Neuron (in vitro differentiated cells): ENCODE measurements at regions not wholly inside any gene's neighbourhood (a gene's known extent, or its start where the extent isn't known, plus 50 kb on each side); places are given as distances from the start of the nearest gene placed in this dataset.
A peak's percentile ranks its signal among the peaks of the same experiment; 100 is the strongest.
"Not testable (repeated sequence)": the region's sequence is repeated elsewhere in the genome, so short reads cannot be mapped to it uniquely, and the experiment has no call there.

ENCODE experiments used
- H2AFZ ChIP-seq: one replicate; pipeline ENCODE4 v1.6.1; 2013; ENCODE audit warnings: low read depth, mild to moderate bottlenecking, inconsistent platforms, low read length, moderate library complexity
- H3K27me3 ChIP-seq: one replicate; pipeline ENCODE4 v1.6.1; 2013; ENCODE audit warnings: low read length; ENCODE audit not compliant: insufficient read depth
- H3K36me3 ChIP-seq: one replicate; pipeline ENCODE4 v1.6.1; 2013; ENCODE audit warnings: low read length; ENCODE audit not compliant: insufficient read depth
- H3K4me1 ChIP-seq: one replicate; pipeline ENCODE4 v1.6.1; 2013; ENCODE audit warnings: low read length; ENCODE audit not compliant: insufficient read depth
- H3K4me3 ChIP-seq: 2 replicates; pipeline ENCODE4 v1.5.1; 2013; ENCODE audit warnings: mild to moderate bottlenecking, low read length, moderate library complexity
- H3K9me3 ChIP-seq: one replicate; pipeline ENCODE4 v1.6.1; 2013; ENCODE audit warnings: low read length

DNA sequence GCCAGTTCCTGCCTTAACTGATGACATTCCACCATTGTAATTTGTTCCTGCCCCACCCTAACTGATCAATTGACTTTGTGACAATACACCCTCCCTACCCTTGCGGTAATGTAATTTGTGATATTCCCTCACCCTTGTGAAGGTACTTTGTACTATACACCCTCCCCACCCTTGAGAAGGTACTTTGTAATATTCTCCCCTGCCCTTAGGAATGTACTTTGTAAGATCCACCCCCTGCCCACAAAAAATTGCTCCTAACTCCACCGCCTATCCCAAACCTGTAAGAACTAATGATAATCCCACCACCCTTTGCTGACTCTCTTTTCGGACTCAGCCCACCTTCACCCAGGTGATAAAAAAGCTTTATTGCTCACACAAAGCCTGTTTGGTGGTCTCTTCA lies 288.5 kb upstream of the GK2 start:
- not testable (repeated sequence) for H3K4me3 ChIP-seq, H3K9me3 ChIP-seq, H3K4me1 ChIP-seq, H3K36me3 ChIP-seq, H2AFZ ChIP-seq, H3K27me3 ChIP-seq

DNA sequence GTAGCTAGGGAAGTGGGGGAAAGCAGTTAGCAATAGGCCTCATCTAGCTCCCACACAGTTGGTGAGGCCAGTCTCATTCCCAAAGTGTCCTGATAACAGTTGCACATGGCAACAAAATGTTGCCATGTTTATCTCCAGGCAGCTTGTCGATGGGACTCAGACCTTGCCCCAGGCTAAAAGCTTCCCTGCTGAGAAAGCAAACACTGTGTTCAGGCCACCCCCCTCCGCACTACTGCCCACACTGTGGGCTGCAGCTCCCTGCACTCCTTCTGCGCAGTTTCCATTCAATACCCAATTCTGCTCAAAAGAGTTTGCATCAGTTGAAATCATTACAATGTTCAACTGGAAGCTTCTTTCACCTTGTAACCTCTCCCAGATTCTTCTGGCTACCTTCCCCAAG lies 287.8 kb upstream of the GK2 start:
- Histone ChIP-seq H3K36me3 (no peaks in the 10 kb centered on the region), H2AFZ (no peak overlapping the region), H3K27me3 (no peaks in the 10 kb centered on the region), H3K4me1 (no peaks in the 10 kb centered on the region), H3K9me3 (no peaks in the 10 kb centered on the region), H3K4me3 (no peak overlapping the region)

DNA sequence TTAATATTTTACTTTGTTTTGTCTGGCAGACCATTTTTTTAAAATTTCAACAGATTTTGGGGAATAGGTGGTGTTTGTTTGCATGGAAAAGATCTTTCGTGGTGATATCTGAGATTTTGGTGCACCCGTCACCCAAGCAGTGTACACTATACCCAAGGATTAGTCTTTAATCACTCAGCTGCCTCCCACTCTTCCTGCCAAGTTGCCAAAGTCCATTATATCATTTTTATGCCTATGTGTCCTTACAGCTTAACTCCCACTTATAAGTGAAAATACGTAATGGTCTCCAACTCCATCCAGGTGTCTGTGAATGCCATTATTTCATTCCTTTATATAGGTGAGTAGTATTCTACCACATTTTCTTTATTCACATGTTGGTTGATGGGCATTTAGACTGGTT lies 281.7 kb upstream of the GK2 start:
- H3K9me3 ChIP-seq = peaks cover 2% of the 10 kb centered on the region
- H3K27me3 ChIP-seq = no peaks in the 10 kb centered on the region
- H3K4me1 ChIP-seq = no peaks in the 10 kb centered on the region
- no peak overlapping the region for H2AFZ ChIP-seq
- H3K4me3 ChIP-seq = no peak overlapping the region
- H3K36me3 ChIP-seq = no peaks in the 10 kb centered on the region

DNA sequence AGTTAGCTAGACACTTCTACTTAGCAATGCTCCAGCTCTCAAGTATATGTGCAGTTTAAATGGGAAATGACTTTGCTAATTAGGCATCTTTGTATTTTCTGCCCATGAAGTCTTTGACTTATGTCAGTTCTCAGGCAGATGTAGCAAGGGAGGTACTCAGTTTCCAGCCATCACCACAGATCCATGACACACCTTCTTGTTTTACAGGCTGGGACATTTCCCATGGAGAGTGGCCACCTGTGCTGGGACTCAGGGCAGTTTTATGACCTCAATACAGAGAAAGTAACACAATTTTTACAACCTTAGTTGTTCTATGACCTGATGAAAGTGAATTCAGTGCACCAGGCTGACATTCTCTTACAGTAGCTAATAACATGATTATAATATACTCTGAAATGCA lies 280.7 kb upstream of the GK2 start:
- Histone ChIP-seq H2AFZ (no peak overlapping the region), H3K4me1 (no peaks in the 10 kb centered on the region), H3K9me3 (peaks cover 2% of the 10 kb centered on the region), H3K36me3 (no peaks in the 10 kb centered on the region), H3K4me3 (no peak overlapping the region), H3K27me3 (no peaks in the 10 kb centered on the region)

DNA sequence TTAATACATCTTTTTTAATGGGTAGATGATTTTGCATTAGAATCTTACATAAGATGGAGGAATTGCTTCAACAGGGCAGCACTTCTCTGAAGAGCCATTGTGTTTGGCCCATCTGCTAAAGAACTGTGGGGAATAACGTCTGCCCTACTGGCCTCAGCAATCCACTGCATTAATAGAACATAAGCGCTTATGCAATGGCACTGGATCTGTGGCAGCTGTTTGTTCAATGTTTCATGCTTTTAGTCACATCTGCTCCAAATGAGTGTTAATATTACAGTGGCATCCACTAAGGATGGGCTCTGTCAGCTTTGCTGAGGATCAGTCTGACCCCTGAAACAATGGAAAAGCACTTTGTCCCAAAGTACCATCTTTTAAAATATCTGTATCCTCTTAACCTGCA lies 279.0 kb upstream of the GK2 start:
- Histone ChIP-seq H3K9me3 (peaks cover 2% of the 10 kb centered on the region), H2AFZ (no peak overlapping the region), H3K4me3 (no peak overlapping the region), H3K36me3 (no peaks in the 10 kb centered on the region), H3K27me3 (no peaks in the 10 kb centered on the region), H3K4me1 (no peaks in the 10 kb centered on the region)

DNA sequence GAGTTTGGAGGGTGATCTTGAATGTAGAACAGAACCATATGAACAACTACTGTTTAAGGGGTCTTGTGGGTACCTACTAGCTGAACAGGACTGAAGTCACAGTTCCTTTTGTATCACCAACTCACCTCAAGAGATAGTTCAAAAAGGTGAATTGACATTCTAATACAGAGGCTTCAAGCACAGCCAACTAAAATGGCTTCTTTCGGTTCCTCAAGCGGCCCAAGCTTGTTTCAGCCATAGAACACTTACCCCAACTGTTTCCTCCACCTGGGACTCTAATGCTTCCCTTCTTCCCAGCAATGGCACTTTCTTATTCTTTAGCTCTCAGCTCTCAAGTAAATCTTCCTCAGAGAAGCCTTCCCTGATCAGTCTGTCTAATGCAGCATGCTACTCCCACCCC lies 277.5 kb upstream of the GK2 start:
- Histone ChIP-seq H3K9me3 (peaks cover 2% of the 10 kb centered on the region), H3K27me3 (no peaks in the 10 kb centered on the region), H2AFZ (no peak overlapping the region), H3K4me1 (no peaks in the 10 kb centered on the region), H3K4me3 (no peak overlapping the region), H3K36me3 (no peaks in the 10 kb centered on the region)

DNA sequence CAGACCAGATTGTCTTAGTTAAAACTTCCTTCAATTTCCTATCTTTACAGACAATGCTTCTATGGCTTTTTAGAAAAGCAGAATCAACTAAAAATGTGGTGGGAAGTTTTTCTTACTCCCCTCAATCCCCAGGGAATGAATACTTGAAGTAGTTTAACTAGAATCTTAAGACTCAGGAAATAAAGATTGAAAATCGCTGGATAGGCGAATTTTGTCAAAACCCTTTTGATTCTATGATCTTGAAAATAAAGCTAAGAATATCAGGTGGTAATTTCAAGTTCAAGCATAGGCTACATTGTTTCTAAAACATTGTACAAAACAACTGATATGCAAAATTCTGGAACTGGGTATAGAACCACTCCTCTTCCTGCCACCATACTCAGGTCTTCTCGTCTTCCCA lies 276.5 kb upstream of the GK2 start:
- H2AFZ ChIP-seq = no peak overlapping the region
- H3K27me3 ChIP-seq = no peaks in the 10 kb centered on the region
- H3K4me3 ChIP-seq = no peak overlapping the region
- no peaks in the 10 kb centered on the region for H3K36me3 ChIP-seq
- no peaks in the 10 kb centered on the region for H3K4me1 ChIP-seq
- H3K9me3 ChIP-seq = no peaks in the 10 kb centered on the region

DNA sequence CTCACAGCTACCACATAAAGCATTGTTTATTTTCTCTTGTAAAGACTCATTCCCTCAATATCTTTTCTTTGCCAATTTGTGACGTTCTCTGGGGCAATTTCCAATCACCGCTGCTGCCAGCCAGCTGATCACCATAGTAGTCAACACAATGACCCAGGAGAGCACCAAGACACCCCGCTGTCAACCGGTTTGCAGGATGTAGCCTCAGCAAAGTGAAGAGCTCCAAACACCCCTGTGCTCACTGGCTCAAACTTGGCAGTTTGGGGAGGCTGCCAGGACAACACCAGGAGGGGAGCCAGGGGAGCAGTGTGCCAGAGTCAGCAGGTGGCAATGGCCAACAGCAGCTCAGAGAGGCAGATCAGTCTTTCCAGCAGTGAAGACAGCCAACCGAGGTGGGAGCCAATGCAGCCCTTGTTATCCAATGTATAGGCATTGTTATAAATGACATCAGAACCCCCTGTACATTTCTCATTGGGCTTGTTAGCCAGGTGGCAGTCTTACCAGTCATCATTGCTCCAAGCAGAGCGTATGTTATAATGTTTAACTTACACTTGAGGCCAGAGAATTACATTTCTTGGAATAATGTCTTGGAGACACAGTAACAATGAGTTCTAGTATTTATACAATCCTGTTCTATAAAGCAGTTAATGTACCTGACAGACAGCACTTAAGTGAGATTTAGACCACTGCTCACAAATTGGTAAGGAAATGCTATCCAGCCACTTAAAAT lies 274.9 kb upstream of the GK2 start:
- Histone ChIP-seq H3K4me1 (no peaks in the 10 kb centered on the region), H3K36me3 (no peaks in the 10 kb centered on the region), H3K9me3 (no peaks in the 10 kb centered on the region), H3K4me3 (no peak overlapping the region), H3K27me3 (no peaks in the 10 kb centered on the region), H2AFZ (no peak overlapping the region)

DNA sequence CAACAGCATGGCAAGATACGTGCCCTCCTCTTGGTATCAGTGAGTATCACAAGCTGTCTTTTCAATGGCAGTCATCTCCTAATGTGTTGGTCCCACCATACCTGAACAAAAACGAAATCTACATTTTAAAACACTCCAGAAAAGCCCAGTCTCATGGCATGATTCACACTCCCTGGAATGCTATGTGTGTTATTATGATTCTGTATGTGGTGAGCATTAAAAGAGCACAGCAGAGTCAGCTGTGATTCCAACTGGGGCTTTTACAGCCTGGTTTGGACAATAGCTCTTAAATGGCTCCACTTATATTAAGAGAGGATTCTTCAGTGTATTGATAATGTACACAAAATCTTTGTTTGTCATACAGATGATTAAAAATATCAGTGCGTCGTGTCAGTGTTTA lies 274.1 kb upstream of the GK2 start:
- Histone ChIP-seq H3K36me3 (no peaks in the 10 kb centered on the region), H3K4me3 (no peak overlapping the region), H3K4me1 (no peaks in the 10 kb centered on the region), H3K9me3 (no peaks in the 10 kb centered on the region), H3K27me3 (no peaks in the 10 kb centered on the region), H2AFZ (peak overlapping the region; percentile 5)

DNA sequence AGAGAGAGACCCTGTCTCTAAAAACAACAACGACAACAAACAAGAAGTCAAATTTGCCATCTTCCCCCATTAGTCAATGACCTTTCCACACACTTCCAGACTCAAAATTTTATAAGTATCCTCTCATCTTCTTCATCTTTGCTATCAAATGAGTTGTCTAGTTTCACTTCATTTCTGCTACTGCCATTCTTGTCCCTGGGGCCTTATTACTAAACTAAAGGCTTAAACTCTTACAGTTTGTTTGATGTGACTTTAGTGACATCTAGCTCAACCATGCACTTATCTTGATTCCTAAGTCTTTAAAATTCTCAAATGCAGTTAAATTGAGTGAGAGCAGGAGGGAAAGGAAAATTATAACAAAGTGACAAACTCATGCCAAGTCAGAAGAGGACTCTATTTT lies 271.8 kb upstream of the GK2 start:
- H3K9me3 ChIP-seq = no peaks in the 10 kb centered on the region
- no peaks in the 10 kb centered on the region for H3K36me3 ChIP-seq
- H2AFZ ChIP-seq = no peak overlapping the region
- peaks cover 2% of the 10 kb centered on the region for H3K4me1 ChIP-seq
- no peaks in the 10 kb centered on the region for H3K27me3 ChIP-seq
- no peak overlapping the region for H3K4me3 ChIP-seq

DNA sequence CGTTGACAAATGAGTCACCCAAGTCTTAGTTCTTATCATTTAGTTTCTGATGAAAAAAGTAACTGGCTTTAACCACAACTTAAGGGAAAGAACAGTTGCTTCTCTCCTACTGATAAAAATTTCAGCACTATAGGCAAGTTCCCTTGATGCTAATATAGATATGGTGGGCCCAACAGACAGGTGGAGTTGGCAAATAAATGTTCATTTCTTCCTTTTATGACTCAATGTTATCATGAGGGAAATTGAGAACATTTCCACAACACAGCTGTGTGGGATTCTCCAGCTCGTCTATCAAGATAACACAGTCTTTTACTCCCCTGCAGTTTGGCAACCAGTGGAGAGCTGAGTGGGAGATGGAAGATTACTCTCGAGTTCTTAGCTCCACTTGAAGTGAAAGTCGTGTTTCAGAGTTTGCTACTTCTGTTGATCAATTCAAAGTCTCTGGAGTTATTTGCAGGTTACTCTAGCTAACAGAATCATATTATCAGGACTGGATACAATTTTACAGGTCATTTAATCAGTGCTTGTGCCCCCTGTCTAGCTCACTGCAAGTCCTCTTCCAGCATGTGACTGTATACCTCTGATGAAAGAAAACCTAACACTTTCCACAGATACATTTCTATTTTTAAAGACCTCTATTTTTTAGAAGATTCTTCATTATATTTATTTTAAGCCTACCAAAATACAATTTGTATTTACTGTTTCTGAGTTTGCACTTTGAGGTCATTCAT lies 270.6 kb upstream of the GK2 start:
- H3K27me3 ChIP-seq = no peaks in the 10 kb centered on the region
- H3K4me1 ChIP-seq = peaks cover 2% of the 10 kb centered on the region
- H3K36me3 ChIP-seq = no peaks in the 10 kb centered on the region
- no peak overlapping the region for H3K4me3 ChIP-seq
- no peaks in the 10 kb centered on the region for H3K9me3 ChIP-seq
- no peak overlapping the region for H2AFZ ChIP-seq

DNA sequence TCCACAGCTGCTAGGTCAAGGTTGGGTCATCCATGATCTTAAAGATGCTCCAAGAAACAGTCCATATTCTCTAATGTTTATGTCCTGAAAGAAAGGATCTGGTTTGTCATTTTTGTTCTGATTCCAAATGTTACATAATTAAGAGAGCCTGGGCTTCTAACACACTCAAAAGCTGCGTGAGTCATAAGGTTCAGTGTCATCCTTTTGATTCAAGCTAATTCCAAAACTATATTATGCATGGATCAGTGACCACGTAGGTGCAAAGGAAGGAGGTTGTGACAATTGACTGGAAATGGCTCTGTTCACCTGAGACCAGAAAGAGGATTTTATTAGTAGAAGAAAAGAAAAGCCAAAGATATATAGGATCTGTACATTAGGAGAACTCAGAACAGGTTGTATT lies 268.7 kb upstream of the GK2 start:
- Histone ChIP-seq H3K4me1 (peaks cover 2% of the 10 kb centered on the region), H3K4me3 (no peak overlapping the region), H2AFZ (no peak overlapping the region), H3K27me3 (no peaks in the 10 kb centered on the region), H3K9me3 (no peaks in the 10 kb centered on the region), H3K36me3 (no peaks in the 10 kb centered on the region)

DNA sequence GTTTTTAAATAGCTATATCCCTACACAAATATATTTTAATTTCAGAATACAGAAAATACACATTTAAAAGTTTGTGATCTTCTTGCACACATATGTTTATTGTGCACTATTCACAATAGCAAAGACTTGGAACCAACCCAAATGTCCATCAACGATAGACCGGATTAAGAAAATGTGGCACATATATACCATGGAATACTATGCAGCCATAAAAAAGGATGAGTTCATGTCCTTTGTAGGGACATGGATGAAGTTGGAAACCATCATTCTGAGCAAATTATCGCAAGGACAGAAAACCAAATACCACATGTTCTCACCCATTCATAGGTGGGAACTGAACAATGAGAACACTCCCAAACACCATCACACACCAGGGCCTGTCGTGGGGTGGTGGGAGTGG lies 266.9 kb upstream of the GK2 start:
- not testable (repeated sequence) for H3K9me3 ChIP-seq, H3K4me3 ChIP-seq, H2AFZ ChIP-seq, H3K36me3 ChIP-seq, H3K4me1 ChIP-seq, H3K27me3 ChIP-seq

DNA sequence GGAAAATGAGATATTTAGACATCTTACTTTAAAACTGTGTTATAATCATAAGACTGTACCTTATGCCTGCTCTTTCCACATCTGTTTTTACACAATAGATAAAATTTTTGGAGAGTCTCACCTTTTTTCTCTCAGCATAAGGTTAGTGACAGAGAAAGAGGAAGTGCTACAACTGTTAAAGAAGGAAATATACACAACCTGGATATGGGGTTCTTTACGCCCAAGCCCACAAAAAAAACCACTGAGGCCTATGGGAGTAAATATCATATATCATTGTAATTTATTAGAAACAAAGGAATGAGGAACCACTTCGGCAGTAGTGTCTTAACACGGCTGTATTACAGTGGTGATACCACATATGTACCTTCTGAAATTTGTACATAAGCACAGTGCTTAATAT lies 265.9 kb upstream of the GK2 start:
- H2AFZ ChIP-seq = no peak overlapping the region
- H3K4me1 ChIP-seq = peaks cover 2% of the 10 kb centered on the region
- H3K36me3 ChIP-seq = no peaks in the 10 kb centered on the region
- no peaks in the 10 kb centered on the region for H3K27me3 ChIP-seq
- H3K4me3 ChIP-seq = no peak overlapping the region
- no peaks in the 10 kb centered on the region for H3K9me3 ChIP-seq
